Activated T-cell treated with anti-CD3 and anti-CD28 coated beads, Interleukin-2, amount 50 U/mL, for 48 hours (primary cell): ENCODE measurements at regions not wholly inside any gene's neighbourhood (a gene's known extent, or its start where the extent isn't known, plus 50 kb on each side); places are given as distances from the start of the nearest gene placed in this dataset.

Experiments used
- DNase-seq, 2 experiments: peaks; one replicate each; pipeline ENCODE4 v3.0.0-alpha.2; 2020

DNA sequence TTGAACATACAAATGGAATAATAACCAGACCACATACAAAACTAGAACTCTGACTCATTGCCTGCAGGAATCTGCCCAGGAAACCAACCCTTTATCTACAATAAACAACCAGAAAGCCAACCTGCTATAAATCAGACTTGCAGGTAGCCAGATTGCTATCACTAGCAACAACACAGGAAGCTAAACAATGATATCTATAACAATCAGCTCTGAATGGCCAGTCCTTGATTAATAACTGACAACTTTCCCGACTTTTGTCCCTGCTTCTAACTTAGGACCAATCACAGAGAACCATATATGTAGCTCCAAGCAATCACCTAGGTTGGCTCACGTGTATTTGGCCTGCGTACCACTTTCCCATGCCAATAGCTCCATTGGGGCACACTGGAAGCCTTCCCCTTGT, 470.8 kb downstream of the RIT2 start:
- no peak for DNase-seq

DNA sequence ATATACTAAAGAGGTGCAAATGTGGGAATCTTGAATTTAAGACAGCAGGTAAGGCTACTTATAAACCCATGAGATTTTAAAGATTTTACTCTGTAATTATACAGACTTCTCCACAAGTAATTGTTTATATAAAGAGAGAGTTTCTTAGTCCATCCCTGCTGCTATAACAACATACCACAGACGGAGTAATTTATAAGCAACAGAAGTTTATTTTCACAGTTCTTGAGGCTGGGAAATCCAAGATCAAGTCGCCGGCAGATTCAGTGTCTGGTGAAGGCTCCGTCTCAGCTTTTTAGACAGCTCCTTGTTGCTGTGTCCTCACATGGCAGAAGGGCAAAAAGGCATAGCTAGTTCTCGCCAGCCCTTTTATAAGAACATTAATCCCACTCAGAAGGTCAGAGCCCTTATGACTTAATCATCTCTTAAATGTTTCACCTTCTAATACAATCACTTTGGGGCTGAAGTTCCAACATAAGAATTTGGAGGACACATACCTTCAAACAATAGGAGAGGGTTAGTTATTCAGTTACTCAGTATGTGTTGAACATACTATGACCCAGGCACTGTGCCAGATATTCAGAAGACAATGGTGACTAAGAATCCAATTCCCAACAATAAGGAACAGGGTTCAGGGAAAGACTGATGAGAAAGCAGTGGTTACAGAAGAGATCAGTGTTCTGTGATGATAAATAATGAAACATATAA, 466.0 kb downstream of the RIT2 start:
- DNase-seq: no peak

GRCh38 chr18:42654556-42654955, 460.9 kb downstream of the RIT2 start:
- no peak for DNase-seq

- DNase-seq: no peak
Measured at GRCh38 chr18:42657551-42657950, 457.9 kb downstream of the RIT2 start.

- no peak for DNase-seq
Measured at GRCh38 chr18:42658171-42658570, 457.3 kb downstream of the RIT2 start.

GRCh38 chr18:42659187-42659586, 456.3 kb downstream of the RIT2 start:
- DNase-seq: no peak

GRCh38 chr18:42670860-42671259, 444.6 kb downstream of the RIT2 start:
- no peak for DNase-seq

DNA sequence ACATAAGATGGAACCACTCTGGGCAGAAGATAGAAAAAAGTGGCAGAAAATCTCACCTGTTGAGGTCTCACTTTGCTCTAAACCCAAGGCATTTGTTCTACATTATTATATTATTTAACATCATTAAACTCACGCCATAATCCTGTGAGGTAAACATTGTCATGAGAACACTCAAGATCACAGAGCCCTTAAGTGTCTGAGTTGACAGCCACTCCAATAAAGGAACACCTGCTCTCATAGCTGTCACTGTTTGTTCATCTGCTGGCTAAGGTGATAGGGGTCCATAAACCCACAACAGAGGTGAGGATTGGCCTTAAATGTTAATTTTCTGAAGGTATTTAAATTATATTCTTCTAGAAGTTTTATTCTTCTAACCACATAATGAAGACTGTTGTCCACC, 439.7 kb downstream of the RIT2 start:
- DNase-seq: no peak

GRCh38 chr18:42683094-42683493, 432.4 kb downstream of the RIT2 start:
- no peak for DNase-seq

GRCh38 chr18:42689310-42689709, 426.2 kb downstream of the RIT2 start:
- no peak for DNase-seq
